ENCODE measurements at regions not wholly inside any gene's neighbourhood (a gene's known extent, or its start where the extent isn't known, plus 50 kb on each side); places are given as distances from the start of the nearest gene placed in this dataset.

GRCh38 chr18:39375066-39375465, 1809.5 kb upstream of the CELF4 start:
- no peak overlapping the region for H2AFZ ChIP-seq (ENCODE audit: low read depth)
- H3K4me2 ChIP-seq: no peak overlapping the region
- no peaks in the 10 kb centered on the region for H3K36me3 ChIP-seq (ENCODE audit: insufficient read depth)

GRCh38 chr18:39371996-39372395, 1806.4 kb upstream of the CELF4 start:
- no peak for TF ChIP-seq CTCF (conservative IDR thresholded peaks at IDR 0.05; ENCODE audit: low read depth, low read length)
- no peaks in the 10 kb centered on the region for H4K20me1 ChIP-seq (ENCODE audit: insufficient read depth)
- no peaks in the 10 kb centered on the region for H3K27me3 ChIP-seq (ENCODE audit: insufficient read depth, low read depth)
- no peak overlapping the region for H3K4me2 ChIP-seq
- H3K27ac ChIP-seq: no peak overlapping the region
- no peaks in the 10 kb centered on the region for H3K79me2 ChIP-seq (ENCODE audit: insufficient read depth, low read depth)
- H3K9ac ChIP-seq: no peak overlapping the region
- no peak overlapping the region for H2AFZ ChIP-seq (ENCODE audit: low read depth)
- H3K4me3 ChIP-seq (IDR thresholded peaks at IDR 0.05; ENCODE audit: insufficient read depth, low read depth, low read length): no peak overlapping the region
- H3K36me3 ChIP-seq (ENCODE audit: insufficient read depth): no peaks in the 10 kb centered on the region
- H3K4me1 ChIP-seq (ENCODE audit: low read depth, poor library complexity, severe bottlenecking): no peaks in the 10 kb centered on the region

More at GRCh38 chr18:39375066-39375465, 1809.5 kb upstream of the CELF4 start:
- Histone ChIP-seq H3K4me3 (IDR thresholded peaks at IDR 0.05; ENCODE audit: insufficient read depth, low read depth, low read length) (no peak overlapping the region), H3K79me2 (ENCODE audit: insufficient read depth, low read depth) (no peaks in the 10 kb centered on the region), H3K27me3 (ENCODE audit: insufficient read depth, low read depth) (no peaks in the 10 kb centered on the region), H3K9ac (no peak overlapping the region), H4K20me1 (ENCODE audit: insufficient read depth) (no peaks in the 10 kb centered on the region), H3K27ac (no peak overlapping the region), H3K4me1 (ENCODE audit: low read depth, poor library complexity, severe bottlenecking) (no peaks in the 10 kb centered on the region)
- TF ChIP-seq CTCF (conservative IDR thresholded peaks at IDR 0.05; ENCODE audit: low read depth, low read length): no peak

GRCh38 chr18:39366656-39367055, 1801.1 kb upstream of the CELF4 start:
- TF ChIP-seq CTCF (conservative IDR thresholded peaks at IDR 0.05; ENCODE audit: low read depth, low read length): no peak
- Histone ChIP-seq H3K4me1 (ENCODE audit: low read depth, poor library complexity, severe bottlenecking) (no peaks in the 10 kb centered on the region), H3K9ac (no peak overlapping the region), H3K36me3 (ENCODE audit: insufficient read depth) (no peaks in the 10 kb centered on the region), H3K4me2 (no peak overlapping the region), H3K27me3 (ENCODE audit: insufficient read depth, low read depth) (no peaks in the 10 kb centered on the region), H2AFZ (ENCODE audit: low read depth) (no peak overlapping the region), H3K79me2 (ENCODE audit: insufficient read depth, low read depth) (no peaks in the 10 kb centered on the region), H3K4me3 (IDR thresholded peaks at IDR 0.05; ENCODE audit: insufficient read depth, low read depth, low read length) (no peak overlapping the region), H4K20me1 (ENCODE audit: insufficient read depth) (no peaks in the 10 kb centered on the region), H3K27ac (no peak overlapping the region)

- Histone ChIP-seq H3K36me3 (ENCODE audit: insufficient read depth) (no peaks in the 10 kb centered on the region), H3K4me3 (IDR thresholded peaks at IDR 0.05; ENCODE audit: insufficient read depth, low read depth, low read length) (no peak overlapping the region), H3K27ac (no peak overlapping the region), H3K9ac (no peak overlapping the region), H3K4me1 (ENCODE audit: low read depth, poor library complexity, severe bottlenecking) (no peaks in the 10 kb centered on the region), H2AFZ (ENCODE audit: low read depth) (no peak overlapping the region), H3K27me3 (ENCODE audit: insufficient read depth, low read depth) (no peaks in the 10 kb centered on the region), H3K79me2 (ENCODE audit: insufficient read depth, low read depth) (no peaks in the 10 kb centered on the region), H3K4me2 (no peak overlapping the region), H4K20me1 (ENCODE audit: insufficient read depth) (no peaks in the 10 kb centered on the region)
- no peak for TF ChIP-seq CTCF (conservative IDR thresholded peaks at IDR 0.05; ENCODE audit: low read depth, low read length)
These were observed 1800.4 kb upstream of the CELF4 start for GRCh38 chr18:39365836-39366485.
